GM12865 (cell line): ENCODE measurements at regions not wholly inside any gene's neighbourhood (a gene's known extent, or its start where the extent isn't known, plus 50 kb on each side); places are given as distances from the start of the nearest gene placed in this dataset.
"Not testable (repeated sequence)": the region's sequence is repeated elsewhere in the genome, so short reads cannot be mapped to it uniquely, and the experiment has no call there.

Experiments used
- DNase-seq: peaks from one replicate; pipeline ENCODE4 v3.0.0; 2010; ENCODE audit warnings: low read depth
- H3K4me3 ChIP-seq: 2 replicates; pipeline ENCODE4 v1.5.1; 2011; ENCODE audit warnings: mild to moderate bottlenecking, low read depth, low read length, control low read depth
- CTCF ChIP-seq: IDR thresholded peaks from 2 replicates; pipeline ENCODE4 v1.5.1; 2011; ENCODE audit warnings: low read length, control low read depth, low read depth, inconsistent platforms; ENCODE audit not compliant: insufficient read depth; ENCODE audit errors: missing control alignments

- no peak overlapping the region for H3K4me3 ChIP-seq
- TF ChIP-seq CTCF, result peak; percentile 20
- DNase-seq, result peak; percentile 35
Measured at GRCh38 chr15:95025924-95026728, 794.8 kb downstream of the MCTP2 start.

GRCh38 chr15:95027981-95028380, 796.6 kb downstream of the MCTP2 start:
- H3K4me3 ChIP-seq, result no peak overlapping the region
- no peak for DNase-seq
- no peak for TF ChIP-seq CTCF

- no peak overlapping the region for H3K4me3 ChIP-seq
- no peak for DNase-seq
- TF ChIP-seq CTCF, result no peak
Measured at GRCh38 chr15:95032156-95032555, 800.8 kb downstream of the MCTP2 start.

- no peak overlapping the region for H3K4me3 ChIP-seq
- no peak for TF ChIP-seq CTCF
- no peak for DNase-seq
Measured at GRCh38 chr15:95035106-95035505, 803.7 kb downstream of the MCTP2 start.

- TF ChIP-seq CTCF, result no peak
- no peak overlapping the region for H3K4me3 ChIP-seq
- DNase-seq, result no peak
Measured at GRCh38 chr15:95041297-95041696, 809.9 kb downstream of the MCTP2 start.

- not testable (repeated sequence) for H3K4me3 ChIP-seq, DNase-seq
Measured at GRCh38 chr15:95043236-95043932, 812.0 kb downstream of the MCTP2 start.

- TF ChIP-seq CTCF, result no peak
- no peak for DNase-seq
Measured at GRCh38 chr15:95043933-95044313, 812.6 kb downstream of the MCTP2 start.

More at GRCh38 chr15:95043933-95044313, 812.6 kb downstream of the MCTP2 start:
- no peak overlapping the region for H3K4me3 ChIP-seq
